B cell (primary cell): ENCODE measurements at regions not wholly inside any gene's neighbourhood (a gene's known extent, or its start where the extent isn't known, plus 50 kb on each side); places are given as distances from the start of the nearest gene placed in this dataset.
"Not testable (repeated sequence)": the region's sequence is repeated elsewhere in the genome, so short reads cannot be mapped to it uniquely, and the experiment has no call there.

Experiments
- ATAC-seq: fragments of 200-7000 bp; cut with Tn5 transposase; one replicate; pipeline ENCODE4 v1.10.0; 2021; ENCODE audit warnings: low read depth, mild to moderate bottlenecking, moderate number of reproducible peaks, moderate library complexity
- CTCF ChIA-PET: fragments of 350-600 bp; sonication (Branson Sonifier 250); formaldehyde crosslinking; loops from one replicate; lab custom pipeline; 2021; ENCODE audit warnings: antibody characterized with exemption, inconsistent platforms; lab: Charles Lee
- POLR2A ChIA-PET: fragments of 350-600 bp; sonication (Branson Sonifier 250); formaldehyde crosslinking; loops from one replicate; lab custom pipeline; 2021; ENCODE audit warnings: antibody characterized with exemption; lab: Charles Lee
- DNase-seq: peaks from one replicate; pipeline ENCODE4 v3.0.0; 2013
- H2AFZ ChIP-seq: 2 replicates; pipeline ENCODE4 v1.6.1; 2012; ENCODE audit warnings: mild to moderate bottlenecking, low read depth, low read length; ENCODE audit not compliant: insufficient read depth, poor library complexity, severe bottlenecking
- H3K27ac ChIP-seq, 2 donors: 1 replicate in 1 of 2; 2 replicates in 1 of 2; pipeline ENCODE4 v1.5.1; 2012 to 2013; ENCODE audit warnings: low read length in 2 of 2, mild to moderate bottlenecking in 2 of 2, moderate library complexity in 1 of 2
- H3K27me3 ChIP-seq, 4 experiments: fragments of 200-600 bp in 1 of 4; sonication (generic) in 1 of 4; replicated peaks in 1 of 4; 1 replicate in 2 of 4; 2 replicates in 2 of 4; pipeline versions ENCODE4 v1.6.1 to v1.7.0; 2013 to 2016; ENCODE audit warnings: low read length in 3 of 4, mild to moderate bottlenecking in 2 of 4, mixed read lengths in 1 of 4, moderate library complexity in 1 of 4; ENCODE audit not compliant: insufficient read depth in 4 of 4, control insufficient read depth in 3 of 4; ENCODE audit errors: control extremely low read depth in 1 of 4
- H3K36me3 ChIP-seq, 2 experiments: replicated peaks in 1 of 2; 1 replicate in 1 of 2; 2 replicates in 1 of 2; pipeline versions ENCODE4 v1.6.1 to v1.7.1; 2013; ENCODE audit warnings: low read length in 1 of 2; ENCODE audit not compliant: insufficient read depth in 2 of 2, control insufficient read depth in 1 of 2; ENCODE audit errors: control extremely low read depth in 1 of 2, extremely low read depth in 1 of 2
- H3K4me1 ChIP-seq, 2 donors: fragments of 200-600 bp in 1 of 2; sonication (generic) in 1 of 2; 1 replicate in 1 of 2; 2 replicates in 1 of 2; pipeline versions ENCODE4 v1.5.1 to v1.6.1; 2013 to 2017; ENCODE audit warnings: low read length in 2 of 2; ENCODE audit not compliant: control insufficient read depth in 2 of 2, insufficient read depth in 2 of 2
- H3K4me2 ChIP-seq: replicated peaks from 2 replicates; pipeline ENCODE3; 2012; ENCODE audit warnings: mild to moderate bottlenecking, low read depth, low read length; ENCODE audit not compliant: poor library complexity, severe bottlenecking
- H3K4me3 ChIP-seq, 5 experiments: fragments of 200-600 bp in 1 of 5; sonication (generic) in 1 of 5; 1 replicate in 3 of 5; 2 replicates in 2 of 5; pipeline versions ENCODE4 v1.5.1 to v1.7.0; 2011 to 2016; ENCODE audit warnings: low read length in 4 of 5, mild to moderate bottlenecking in 4 of 5, low read depth in 2 of 5, control low read depth in 1 of 5, moderate library complexity in 1 of 5; ENCODE audit not compliant: insufficient read depth in 1 of 5; ENCODE audit errors: control extremely low read depth in 1 of 5, extremely low read depth in 1 of 5
- H3K79me2 ChIP-seq: fragments of 200-600 bp; sonication (generic); one replicate; pipeline ENCODE4 v1.6.0; 2016; ENCODE audit warnings: low read length; ENCODE audit not compliant: control insufficient read depth, insufficient read depth
- H3K9ac ChIP-seq: fragments of 200-600 bp; sonication (generic); 2 replicates; pipeline ENCODE4 v1.6.1; 2017; ENCODE audit warnings: mild to moderate bottlenecking, low read length, moderate library complexity
- H3K9me3 ChIP-seq, 3 donors: one replicate each; pipeline versions ENCODE4 v1.6.1 to v1.7.1; 2013; ENCODE audit warnings: low read length in 2 of 3; ENCODE audit not compliant: control insufficient read depth in 2 of 3, insufficient read depth in 1 of 3; ENCODE audit errors: control extremely low read depth in 1 of 3
- H4K20me1 ChIP-seq: 2 replicates; pipeline ENCODE4 v1.6.0; 2012; ENCODE audit warnings: mild to moderate bottlenecking, low read length; ENCODE audit not compliant: insufficient read depth, control insufficient read depth, poor library complexity, severe bottlenecking
- H3K27ac Mint-ChIP-seq: one replicate; pipeline ENCODE4 v1.8.0; 2021; ENCODE audit warnings: mixed read lengths
- H3K27me3 Mint-ChIP-seq: one replicate; pipeline ENCODE4 v1.8.0; 2021; ENCODE audit warnings: mixed read lengths
- H3K4me1 Mint-ChIP-seq: one replicate; pipeline ENCODE4 v1.8.0; 2021; ENCODE audit warnings: mixed read lengths
- H3K4me3 Mint-ChIP-seq: one replicate; pipeline ENCODE4 v1.8.0; 2021; ENCODE audit warnings: mixed read lengths
- H3K9me3 Mint-ChIP-seq: one replicate; pipeline ENCODE4 v1.8.0; 2022; ENCODE audit warnings: mixed read lengths; ENCODE audit not compliant: insufficient read depth
- EZH2 ChIP-seq: IDR thresholded peaks from 2 replicates; pipeline ENCODE4 v1.6.1; 2012; ENCODE audit warnings: borderline replicate concordance, low read depth, mild to moderate bottlenecking, moderate library complexity, low read length; ENCODE audit not compliant: insufficient read depth, poor library complexity, severe bottlenecking
- WGBS: methylation state at CpG from one replicate; pipeline ENCODE4 v1.1.5; 2013; ENCODE audit warnings: missing lambda C conversion rate; ENCODE audit not compliant: insufficient coverage; 5-methylcytosine and 5-hydroxymethylcytosine counted together
- intact Hi-C: fragments of 100-400 bp; cut with micrococcal nuclease; formaldehyde crosslinking; loops from one replicate; pipeline ENCODE4 v1.10.0; 2022
- TF ChIP-seq, protein P1 (sequence below): fragments of 200-600 bp; IDR thresholded peaks from one replicate; pipeline ENCODE4 v1.8.0; 2022; ENCODE audit warnings: antibody characterized with exemption, mild to moderate bottlenecking

DNA sequence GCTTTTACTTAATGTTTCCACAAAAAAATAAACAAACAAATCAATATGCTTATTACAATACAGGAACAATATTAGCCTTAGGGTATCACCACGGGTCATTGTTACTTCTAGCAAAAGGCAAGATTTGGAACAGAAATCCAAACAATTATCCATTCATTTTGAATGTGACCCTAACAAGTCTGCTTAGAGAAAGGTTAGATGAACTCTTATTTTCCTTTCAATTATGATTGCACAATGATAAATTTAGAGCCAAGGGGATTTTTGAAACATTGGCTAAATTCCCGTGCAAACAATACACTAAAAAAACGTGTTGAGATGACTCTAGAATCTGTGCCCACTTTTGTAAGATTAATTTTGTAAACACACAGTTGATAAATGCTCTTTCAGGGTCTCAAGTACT is 474.7 kb downstream of the PCDH7 start:
- H4K20me1 ChIP-seq: no peaks in the 10 kb centered on the region
- H2AFZ ChIP-seq: no peak overlapping the region
- Mint-ChIP-seq H3K9me3 (peaks cover 3% of the 10 kb centered on the region), H3K4me1 (no peaks in the 10 kb centered on the region), H3K4me3 (no peak overlapping the region), H3K27me3 (no peaks in the 10 kb centered on the region), H3K27ac (no peak overlapping the region)
- no peaks in the 10 kb centered on the region for H3K4me1 ChIP-seq
- WGBS: no CpG with 5 or more reads among the region's 3 CpGs
- ATAC-seq (no peak), DNase-seq (no peak)
- no peaks in the 10 kb centered on the region for H3K36me3 ChIP-seq
- H3K27me3 ChIP-seq: no peaks in the 10 kb centered on the region
- H3K27ac ChIP-seq: no peak overlapping the region
- no peak overlapping the region for H3K9ac ChIP-seq
- no peak for TF ChIP-seq EZH2
- TF ChIP-seq, protein P1, sequence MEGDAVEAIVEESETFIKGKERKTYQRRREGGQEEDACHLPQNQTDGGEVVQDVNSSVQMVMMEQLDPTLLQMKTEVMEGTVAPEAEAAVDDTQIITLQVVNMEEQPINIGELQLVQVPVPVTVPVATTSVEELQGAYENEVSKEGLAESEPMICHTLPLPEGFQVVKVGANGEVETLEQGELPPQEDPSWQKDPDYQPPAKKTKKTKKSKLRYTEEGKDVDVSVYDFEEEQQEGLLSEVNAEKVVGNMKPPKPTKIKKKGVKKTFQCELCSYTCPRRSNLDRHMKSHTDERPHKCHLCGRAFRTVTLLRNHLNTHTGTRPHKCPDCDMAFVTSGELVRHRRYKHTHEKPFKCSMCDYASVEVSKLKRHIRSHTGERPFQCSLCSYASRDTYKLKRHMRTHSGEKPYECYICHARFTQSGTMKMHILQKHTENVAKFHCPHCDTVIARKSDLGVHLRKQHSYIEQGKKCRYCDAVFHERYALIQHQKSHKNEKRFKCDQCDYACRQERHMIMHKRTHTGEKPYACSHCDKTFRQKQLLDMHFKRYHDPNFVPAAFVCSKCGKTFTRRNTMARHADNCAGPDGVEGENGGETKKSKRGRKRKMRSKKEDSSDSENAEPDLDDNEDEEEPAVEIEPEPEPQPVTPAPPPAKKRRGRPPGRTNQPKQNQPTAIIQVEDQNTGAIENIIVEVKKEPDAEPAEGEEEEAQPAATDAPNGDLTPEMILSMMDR: no peak
- ChIA-PET CTCF (no interaction called here), POLR2A (no interaction called here)
- H3K4me3 ChIP-seq: no peak overlapping the region
- H3K4me2 ChIP-seq: no peak overlapping the region
- intact Hi-C loops: no loop called here
- H3K79me2 ChIP-seq: no peaks in the 10 kb centered on the region
- peaks cover 0 to 10% (median 0%) of the 10 kb centered on the region in 3 donors for H3K9me3 ChIP-seq

DNA sequence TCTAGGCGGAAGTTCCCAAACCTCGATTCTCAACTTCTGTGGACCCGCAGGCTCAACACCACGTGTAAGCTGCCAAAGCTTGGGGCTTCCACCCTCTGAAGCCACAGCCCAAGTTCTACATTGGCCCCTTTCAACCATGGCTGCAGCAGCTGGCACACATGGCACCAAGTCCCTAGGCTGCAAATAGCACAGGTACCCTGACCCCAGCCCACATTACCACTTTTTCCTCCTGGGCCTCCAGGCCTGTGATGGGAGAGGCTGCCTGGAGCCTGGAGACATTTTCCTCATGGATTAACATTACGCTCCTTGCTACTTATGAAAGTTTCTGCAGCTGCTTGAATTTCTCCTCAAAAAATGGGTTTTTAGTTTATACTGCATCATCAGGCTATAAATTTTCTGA is 479.5 kb downstream of the PCDH7 start:
- H3K4me1 Mint-ChIP-seq: no peaks in the 10 kb centered on the region
- no peak overlapping the region for H3K4me3 ChIP-seq
- CTCF ChIA-PET: no interaction called here
- no peak overlapping the region for H2AFZ ChIP-seq
- H3K4me2 ChIP-seq: no peak overlapping the region
- H3K9ac ChIP-seq: no peak overlapping the region
- POLR2A ChIA-PET: no interaction called here
- H3K9me3 Mint-ChIP-seq: peaks cover 5% of the 10 kb centered on the region
- intact Hi-C loops: no loop called here
- H3K27me3 ChIP-seq: no peaks in the 10 kb centered on the region
- no peaks in the 10 kb centered on the region for H4K20me1 ChIP-seq
- no peaks in the 10 kb centered on the region for H3K4me1 ChIP-seq
- H3K9me3 ChIP-seq: peaks cover 0 to 15% (median 0%) of the 10 kb centered on the region in 3 donors
- H3K36me3 ChIP-seq: no peaks in the 10 kb centered on the region
- no peaks in the 10 kb centered on the region for H3K79me2 ChIP-seq
- H3K4me3 Mint-ChIP-seq: no peak overlapping the region
- 89% methylated on average over 4 of the region's 5 CpGs for WGBS
- DNase-seq: no peak
- H3K27ac ChIP-seq: no peak overlapping the region
- no peaks in the 10 kb centered on the region for H3K27me3 Mint-ChIP-seq
- H3K27ac Mint-ChIP-seq: no peak overlapping the region
- no peak for ATAC-seq
- TF ChIP-seq EZH2: no peak

DNA sequence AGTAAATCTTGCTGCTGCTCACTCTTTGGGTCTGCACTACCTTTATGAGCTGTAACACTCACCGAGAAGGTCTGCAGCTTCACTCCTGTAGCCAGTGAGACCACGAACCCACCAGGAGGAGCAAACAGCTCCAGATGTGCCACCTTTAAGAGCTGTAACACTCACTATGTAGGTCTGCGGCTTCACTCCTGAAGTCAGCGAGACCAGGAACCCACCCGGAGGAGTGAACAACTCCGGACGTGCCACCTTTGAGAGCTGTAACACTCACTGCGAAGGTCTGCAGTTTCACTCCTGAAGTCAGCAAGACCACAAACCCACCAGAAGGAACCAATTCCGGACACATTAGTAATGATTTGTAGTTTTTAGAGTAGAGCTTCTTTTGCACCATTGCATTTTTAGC is 481.9 kb downstream of the PCDH7 start:
- intact Hi-C loops, H3K27me3 Mint-ChIP-seq: not testable (repeated sequence)
- peaks cover 0 to 12% (median 0%) of the 10 kb centered on the region in 3 donors for H3K9me3 ChIP-seq

More for the DNA sequence above, 481.9 kb downstream of the PCDH7 start:
- H3K4me1 Mint-ChIP-seq, CTCF ChIA-PET, H2AFZ ChIP-seq, H3K27me3 ChIP-seq, H3K4me2 ChIP-seq, H3K4me3 ChIP-seq, H3K4me1 ChIP-seq, DNase-seq, H3K9me3 Mint-ChIP-seq, H3K27ac ChIP-seq, ATAC-seq, POLR2A ChIA-PET, H3K36me3 ChIP-seq, H3K79me2 ChIP-seq, H3K27ac Mint-ChIP-seq, H4K20me1 ChIP-seq, H3K4me3 Mint-ChIP-seq, H3K9ac ChIP-seq: not testable (repeated sequence)
- WGBS: 82% methylated on average over 3 of the region's 9 CpGs
